Liver (tissue), 8 donors: ENCODE measurements at regions not wholly inside any gene's neighbourhood (a gene's known extent, or its start where the extent isn't known, plus 50 kb on each side); places are given as distances from the start of the nearest gene placed in this dataset.

Experiments
- DNase-seq: peaks from one replicate; pipeline ENCODE4 v3.0.0-alpha.2; 2017; ENCODE audit warnings: low spot score
- H3K27ac ChIP-seq, 2 donors: one replicate each; pipeline ENCODE4 v1.7.0; 2013; ENCODE audit warnings: inconsistent platforms in 2 of 2, low read length in 2 of 2, control low read depth in 1 of 2, low read depth in 1 of 2, mild to moderate bottlenecking in 1 of 2
- H3K27me3 ChIP-seq, 4 donors: one replicate each; pipeline versions ENCODE4 v1.6.1 to v1.7.0; 2013; ENCODE audit warnings: low read length in 3 of 4, inconsistent platforms in 1 of 4, mild to moderate bottlenecking in 1 of 4, moderate library complexity in 1 of 4; ENCODE audit not compliant: control insufficient read depth in 4 of 4, insufficient read depth in 4 of 4
- H3K36me3 ChIP-seq, 4 donors: one replicate each; pipeline versions ENCODE4 v1.6.1 to v1.7.0; 2013; ENCODE audit warnings: low read length in 3 of 4, mild to moderate bottlenecking in 3 of 4, low read depth in 1 of 4, moderate library complexity in 1 of 4; ENCODE audit not compliant: control insufficient read depth in 4 of 4, insufficient read depth in 3 of 4
- H3K4me1 ChIP-seq, 4 donors: one replicate each; pipeline versions ENCODE4 v1.6.1 to v1.7.0; 2013; ENCODE audit warnings: low read length in 3 of 4, mild to moderate bottlenecking in 3 of 4, moderate library complexity in 1 of 4; ENCODE audit not compliant: control insufficient read depth in 4 of 4, insufficient read depth in 4 of 4
- H3K4me3 ChIP-seq, 3 donors: one replicate each; pipeline versions ENCODE4 v1.6.1 to v1.7.0; 2013; ENCODE audit warnings: low read length in 3 of 3, control low read depth in 1 of 3, low read depth in 1 of 3, mild to moderate bottlenecking in 1 of 3
- H3K9ac ChIP-seq, 2 donors: one replicate each; pipeline ENCODE4 v1.7.0; 2013; ENCODE audit warnings: low read length in 2 of 2, mild to moderate bottlenecking in 2 of 2, moderate library complexity in 2 of 2, control low read depth in 1 of 2, low read depth in 1 of 2
- H3K9me3 ChIP-seq, 4 donors: one replicate each; pipeline versions ENCODE4 v1.6.1 to v1.7.0; 2013; ENCODE audit warnings: low read length in 3 of 4; ENCODE audit not compliant: control insufficient read depth in 4 of 4
- EGR1 ChIP-seq, 2 donors: IDR thresholded peaks; 2 replicates each; pipeline ENCODE4 v1.6.1; 2016 to 2018; ENCODE audit warnings: antibody characterized with exemption in 2 of 2, low read depth in 2 of 2
- FOXA1 ChIP-seq: IDR thresholded peaks from 2 replicates; pipeline ENCODE4 v1.6.1; 2016; ENCODE audit warnings: antibody characterized with exemption
- FOXA2 ChIP-seq: IDR thresholded peaks from 2 replicates; pipeline ENCODE4 v1.6.1; 2016; ENCODE audit warnings: antibody characterized with exemption
- GABPA ChIP-seq, 2 donors: IDR thresholded peaks in 1 of 2; conservative IDR thresholded peaks in 1 of 2; 2 replicates each; pipeline ENCODE4 v1.6.1; 2016; ENCODE audit warnings: antibody characterized with exemption in 2 of 2, mild to moderate bottlenecking in 1 of 2, moderate library complexity in 1 of 2
- HNF4A ChIP-seq, 2 donors: conservative IDR thresholded peaks; 2 replicates each; pipeline ENCODE4 v1.6.1; 2016; ENCODE audit warnings: antibody characterized with exemption in 2 of 2, mild to moderate bottlenecking in 2 of 2
- HNF4G ChIP-seq: IDR thresholded peaks from 2 replicates; pipeline ENCODE4 v1.6.1; 2016; ENCODE audit warnings: antibody characterized with exemption
- JUND ChIP-seq, 2 donors: IDR thresholded peaks; 2 replicates each; pipeline ENCODE4 v1.6.1; 2016; ENCODE audit warnings: antibody characterized with exemption in 2 of 2
- NR2F2 ChIP-seq: IDR thresholded peaks from 2 replicates; pipeline ENCODE4 v1.6.1; 2016; ENCODE audit warnings: antibody characterized with exemption
- RAD21 ChIP-seq, 2 donors: IDR thresholded peaks; 2 replicates each; pipeline ENCODE4 v1.6.1; 2016; ENCODE audit warnings: antibody characterized with exemption in 2 of 2, mild to moderate bottlenecking in 2 of 2
- RXRA ChIP-seq, 2 donors: IDR thresholded peaks; 2 replicates each; pipeline ENCODE4 v1.6.1; 2017 to 2018; ENCODE audit warnings: antibody characterized with exemption in 2 of 2, mild to moderate bottlenecking in 1 of 2
- TAF1 ChIP-seq: conservative IDR thresholded peaks from 2 replicates; pipeline ENCODE4 v1.6.1; 2016; ENCODE audit warnings: antibody characterized with exemption, mild to moderate bottlenecking
- YY1 ChIP-seq: IDR thresholded peaks from 2 replicates; pipeline ENCODE4 v1.6.1; 2016; ENCODE audit warnings: antibody characterized with exemption, mild to moderate bottlenecking
- WGBS: extraction: QIAGEN DNeasy Blood & Tissue Kit; methylation state at CpG from one replicate; pipeline ENCODE4 v1.1.7; 2013; 5-methylcytosine and 5-hydroxymethylcytosine counted together
- TF ChIP-seq, protein P1 (sequence below): IDR thresholded peaks from 2 replicates; pipeline ENCODE4 v1.6.1; 2016; ENCODE audit warnings: antibody characterized with exemption
- TF ChIP-seq, protein P2 (sequence below): IDR thresholded peaks from 2 replicates; pipeline ENCODE4 v1.6.1; 2016; ENCODE audit warnings: antibody characterized with exemption
- TF ChIP-seq, protein P3 (sequence below): fragments of 150-350 bp; IDR thresholded peaks from 2 replicates; pipeline ENCODE4 v1.5.1; 2017; ENCODE audit warnings: improper control_type of control experiment, low read depth, low read length; ENCODE audit not compliant: missing input control
- TF ChIP-seq, protein P4 (sequence below): IDR thresholded peaks from 2 replicates; pipeline ENCODE4 v1.6.1; 2016; ENCODE audit warnings: antibody characterized with exemption, mild to moderate bottlenecking
- TF ChIP-seq, protein P5 (sequence below): IDR thresholded peaks from 2 replicates; pipeline ENCODE4 v1.6.1; 2016; ENCODE audit warnings: antibody characterized with exemption
- donor health status: healthy.
- donor health status: healthy.
- donor health status: healthy.
- donor health status: healthy.
- donor health status: healthy.

DNA sequence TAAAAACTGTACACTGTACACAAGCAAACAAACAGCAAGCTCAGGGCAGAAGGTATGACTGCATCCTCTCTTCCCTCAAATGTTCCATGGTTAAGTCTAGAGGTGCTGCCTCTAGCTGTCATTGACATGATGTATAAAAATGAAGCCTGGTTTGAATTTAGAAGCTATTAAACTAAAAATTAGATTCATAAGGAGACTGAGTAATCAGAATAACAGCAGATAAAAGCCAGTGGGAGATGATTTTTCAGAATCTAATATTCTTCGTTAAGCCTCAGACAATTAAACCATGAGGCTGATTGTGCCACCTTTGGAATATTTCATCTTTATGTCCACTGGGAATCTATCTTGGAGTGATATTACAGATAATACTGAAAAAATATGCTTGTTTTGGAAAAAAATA, 101.4 kb upstream of the ZC3H12C start:
- Histone ChIP-seq H3K9ac (no peak overlapping the region), H3K27me3 (no peaks in the 10 kb centered on the region), H3K4me3 (no peak overlapping the region), H3K4me1 (no peaks in the 10 kb centered on the region), H3K27ac (no peak overlapping the region), H3K9me3 (no peaks in the 10 kb centered on the region), H3K36me3 (no peaks in the 10 kb centered on the region)
- no peak for DNase-seq
- TF ChIP-seq YY1 (no peak), RXRA (IDR thresholded peaks at IDR 0.05) (no peak)
- TF ChIP-seq, protein P1, sequence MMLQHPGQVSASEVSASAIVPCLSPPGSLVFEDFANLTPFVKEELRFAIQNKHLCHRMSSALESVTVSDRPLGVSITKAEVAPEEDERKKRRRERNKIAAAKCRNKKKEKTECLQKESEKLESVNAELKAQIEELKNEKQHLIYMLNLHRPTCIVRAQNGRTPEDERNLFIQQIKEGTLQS, result no peak
- TF ChIP-seq, protein P2, sequence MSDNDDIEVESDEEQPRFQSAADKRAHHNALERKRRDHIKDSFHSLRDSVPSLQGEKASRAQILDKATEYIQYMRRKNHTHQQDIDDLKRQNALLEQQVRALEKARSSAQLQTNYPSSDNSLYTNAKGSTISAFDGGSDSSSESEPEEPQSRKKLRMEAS, result no peak
- TF ChIP-seq, protein P3, sequence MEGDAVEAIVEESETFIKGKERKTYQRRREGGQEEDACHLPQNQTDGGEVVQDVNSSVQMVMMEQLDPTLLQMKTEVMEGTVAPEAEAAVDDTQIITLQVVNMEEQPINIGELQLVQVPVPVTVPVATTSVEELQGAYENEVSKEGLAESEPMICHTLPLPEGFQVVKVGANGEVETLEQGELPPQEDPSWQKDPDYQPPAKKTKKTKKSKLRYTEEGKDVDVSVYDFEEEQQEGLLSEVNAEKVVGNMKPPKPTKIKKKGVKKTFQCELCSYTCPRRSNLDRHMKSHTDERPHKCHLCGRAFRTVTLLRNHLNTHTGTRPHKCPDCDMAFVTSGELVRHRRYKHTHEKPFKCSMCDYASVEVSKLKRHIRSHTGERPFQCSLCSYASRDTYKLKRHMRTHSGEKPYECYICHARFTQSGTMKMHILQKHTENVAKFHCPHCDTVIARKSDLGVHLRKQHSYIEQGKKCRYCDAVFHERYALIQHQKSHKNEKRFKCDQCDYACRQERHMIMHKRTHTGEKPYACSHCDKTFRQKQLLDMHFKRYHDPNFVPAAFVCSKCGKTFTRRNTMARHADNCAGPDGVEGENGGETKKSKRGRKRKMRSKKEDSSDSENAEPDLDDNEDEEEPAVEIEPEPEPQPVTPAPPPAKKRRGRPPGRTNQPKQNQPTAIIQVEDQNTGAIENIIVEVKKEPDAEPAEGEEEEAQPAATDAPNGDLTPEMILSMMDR, result no peak
- 93% methylated on average over 1 of the region's 1 CpG for WGBS

DNA sequence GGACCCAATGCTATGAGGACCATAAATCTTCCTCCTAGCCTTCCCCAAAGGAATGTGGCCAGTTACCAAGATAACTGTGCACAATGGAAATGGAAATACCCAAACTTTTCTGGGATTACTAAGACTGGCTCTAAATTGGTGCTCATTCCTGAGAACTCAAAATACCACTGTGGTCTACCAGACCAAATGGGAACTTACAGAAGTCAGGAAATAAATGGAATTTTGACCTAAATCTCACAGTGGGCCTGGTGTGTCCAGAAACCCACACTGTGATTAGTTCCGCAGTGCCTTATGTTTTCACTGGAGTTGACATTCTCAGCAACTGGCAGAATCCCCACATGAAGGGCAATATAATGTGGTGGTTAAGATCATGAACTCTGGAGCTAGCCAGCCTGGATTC, 99.4 kb upstream of the ZC3H12C start:
- Histone ChIP-seq H3K9ac (no peak overlapping the region), H3K4me1 (no peaks in the 10 kb centered on the region), H3K27ac (no peak overlapping the region), H3K4me3 (no peak overlapping the region), H3K27me3 (no peaks in the 10 kb centered on the region), H3K36me3 (no peaks in the 10 kb centered on the region), H3K9me3 (no peaks in the 10 kb centered on the region)
- TF ChIP-seq RAD21 (IDR thresholded peaks at IDR 0.05), result no peak
- TF ChIP-seq FOXA1, result no peak
- no peak for TF ChIP-seq GABPA (IDR thresholded peaks at IDR 0.05 in 1 of 2, conservative IDR thresholded peaks at IDR 0.05 in 1 of 2)
- TF ChIP-seq, protein P1, result no peak
- TF ChIP-seq NR2F2, result no peak
- TF ChIP-seq FOXA2, result no peak
- no peak for TF ChIP-seq JUND (IDR thresholded peaks at IDR 0.05)
- no peak for TF ChIP-seq HNF4G
- TF ChIP-seq RXRA (IDR thresholded peaks at IDR 0.05), result no peak
- WGBS, result 100% methylated on average over 1 of the region's 1 CpG
- DNase-seq, result no peak

DNA sequence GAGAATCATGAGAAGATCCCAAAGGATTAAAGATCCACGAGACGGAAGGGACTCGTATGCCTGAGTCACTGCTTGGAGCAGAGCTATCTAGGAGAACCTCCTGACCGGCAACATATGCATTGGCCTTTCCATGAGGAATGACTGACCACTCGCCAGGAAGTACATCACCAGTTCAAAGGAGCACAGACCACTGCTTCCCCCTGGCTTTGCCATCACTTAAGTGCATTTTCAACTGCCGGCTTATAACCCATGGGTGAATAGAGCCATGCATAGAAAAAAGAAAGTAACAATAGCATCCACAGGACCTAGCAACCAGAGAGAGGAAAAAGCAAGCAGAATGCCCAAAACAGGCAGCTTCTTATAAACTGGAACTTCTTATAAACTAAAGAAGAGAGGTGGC, 98.3 kb upstream of the ZC3H12C start:
- DNase-seq, result no peak
- no peaks in the 10 kb centered on the region for H3K4me1 ChIP-seq
- 88% methylated on average over 6 of the region's 6 CpGs for WGBS
- H3K27me3 ChIP-seq, result no peaks in the 10 kb centered on the region
- no peak overlapping the region for H3K27ac ChIP-seq
- no peaks in the 10 kb centered on the region for H3K9me3 ChIP-seq
- H3K36me3 ChIP-seq, result no peaks in the 10 kb centered on the region
- no peak overlapping the region for H3K9ac ChIP-seq
- no peak overlapping the region for H3K4me3 ChIP-seq
- TF ChIP-seq JUND (IDR thresholded peaks at IDR 0.05), result no peak
- TF ChIP-seq FOXA2, result no peak
- TF ChIP-seq, protein P4, sequence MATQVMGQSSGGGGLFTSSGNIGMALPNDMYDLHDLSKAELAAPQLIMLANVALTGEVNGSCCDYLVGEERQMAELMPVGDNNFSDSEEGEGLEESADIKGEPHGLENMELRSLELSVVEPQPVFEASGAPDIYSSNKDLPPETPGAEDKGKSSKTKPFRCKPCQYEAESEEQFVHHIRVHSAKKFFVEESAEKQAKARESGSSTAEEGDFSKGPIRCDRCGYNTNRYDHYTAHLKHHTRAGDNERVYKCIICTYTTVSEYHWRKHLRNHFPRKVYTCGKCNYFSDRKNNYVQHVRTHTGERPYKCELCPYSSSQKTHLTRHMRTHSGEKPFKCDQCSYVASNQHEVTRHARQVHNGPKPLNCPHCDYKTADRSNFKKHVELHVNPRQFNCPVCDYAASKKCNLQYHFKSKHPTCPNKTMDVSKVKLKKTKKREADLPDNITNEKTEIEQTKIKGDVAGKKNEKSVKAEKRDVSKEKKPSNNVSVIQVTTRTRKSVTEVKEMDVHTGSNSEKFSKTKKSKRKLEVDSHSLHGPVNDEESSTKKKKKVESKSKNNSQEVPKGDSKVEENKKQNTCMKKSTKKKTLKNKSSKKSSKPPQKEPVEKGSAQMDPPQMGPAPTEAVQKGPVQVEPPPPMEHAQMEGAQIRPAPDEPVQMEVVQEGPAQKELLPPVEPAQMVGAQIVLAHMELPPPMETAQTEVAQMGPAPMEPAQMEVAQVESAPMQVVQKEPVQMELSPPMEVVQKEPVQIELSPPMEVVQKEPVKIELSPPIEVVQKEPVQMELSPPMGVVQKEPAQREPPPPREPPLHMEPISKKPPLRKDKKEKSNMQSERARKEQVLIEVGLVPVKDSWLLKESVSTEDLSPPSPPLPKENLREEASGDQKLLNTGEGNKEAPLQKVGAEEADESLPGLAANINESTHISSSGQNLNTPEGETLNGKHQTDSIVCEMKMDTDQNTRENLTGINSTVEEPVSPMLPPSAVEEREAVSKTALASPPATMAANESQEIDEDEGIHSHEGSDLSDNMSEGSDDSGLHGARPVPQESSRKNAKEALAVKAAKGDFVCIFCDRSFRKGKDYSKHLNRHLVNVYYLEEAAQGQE, result no peak
- no peak for TF ChIP-seq HNF4A (conservative IDR thresholded peaks at IDR 0.05)
- no peak for TF ChIP-seq GABPA (IDR thresholded peaks at IDR 0.05 in 1 of 2, conservative IDR thresholded peaks at IDR 0.05 in 1 of 2)
- TF ChIP-seq, protein P3, result no peak
- no peak for TF ChIP-seq FOXA1
- no peak for TF ChIP-seq YY1
- TF ChIP-seq TAF1, result no peak
- no peak for TF ChIP-seq RAD21 (IDR thresholded peaks at IDR 0.05)
- TF ChIP-seq NR2F2, result no peak
- no peak for TF ChIP-seq EGR1 (IDR thresholded peaks at IDR 0.05; ENCODE audit: low read depth in 2 of 2)
- TF ChIP-seq, protein P5, sequence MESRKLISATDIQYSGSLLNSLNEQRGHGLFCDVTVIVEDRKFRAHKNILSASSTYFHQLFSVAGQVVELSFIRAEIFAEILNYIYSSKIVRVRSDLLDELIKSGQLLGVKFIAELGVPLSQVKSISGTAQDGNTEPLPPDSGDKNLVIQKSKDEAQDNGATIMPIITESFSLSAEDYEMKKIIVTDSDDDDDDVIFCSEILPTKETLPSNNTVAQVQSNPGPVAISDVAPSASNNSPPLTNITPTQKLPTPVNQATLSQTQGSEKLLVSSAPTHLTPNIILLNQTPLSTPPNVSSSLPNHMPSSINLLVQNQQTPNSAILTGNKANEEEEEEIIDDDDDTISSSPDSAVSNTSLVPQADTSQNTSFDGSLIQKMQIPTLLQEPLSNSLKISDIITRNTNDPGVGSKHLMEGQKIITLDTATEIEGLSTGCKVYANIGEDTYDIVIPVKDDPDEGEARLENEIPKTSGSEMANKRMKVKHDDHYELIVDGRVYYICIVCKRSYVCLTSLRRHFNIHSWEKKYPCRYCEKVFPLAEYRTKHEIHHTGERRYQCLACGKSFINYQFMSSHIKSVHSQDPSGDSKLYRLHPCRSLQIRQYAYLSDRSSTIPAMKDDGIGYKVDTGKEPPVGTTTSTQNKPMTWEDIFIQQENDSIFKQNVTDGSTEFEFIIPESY, result no peak
- TF ChIP-seq, protein P2, result no peak
